NCI-H2081 (cell line): ENCODE measurements at regions not wholly inside any gene's neighbourhood (a gene's known extent, or its start where the extent isn't known, plus 50 kb on each side); places are given as distances from the start of the nearest gene placed in this dataset.
"Not testable (repeated sequence)": the region's sequence is repeated elsewhere in the genome, so short reads cannot be mapped to it uniquely, and the experiment has no call there.

ENCODE experiments used
- DNase-seq, 2 experiments: peaks; one replicate each; lab custom pipeline; 2025; lab: John Stamatoyannopoulos, UW

GRCh38 chr10:15921423-15921945, 61.2 kb upstream of the MINDY3 start:
- not testable (repeated sequence) for DNase-seq

DNA sequence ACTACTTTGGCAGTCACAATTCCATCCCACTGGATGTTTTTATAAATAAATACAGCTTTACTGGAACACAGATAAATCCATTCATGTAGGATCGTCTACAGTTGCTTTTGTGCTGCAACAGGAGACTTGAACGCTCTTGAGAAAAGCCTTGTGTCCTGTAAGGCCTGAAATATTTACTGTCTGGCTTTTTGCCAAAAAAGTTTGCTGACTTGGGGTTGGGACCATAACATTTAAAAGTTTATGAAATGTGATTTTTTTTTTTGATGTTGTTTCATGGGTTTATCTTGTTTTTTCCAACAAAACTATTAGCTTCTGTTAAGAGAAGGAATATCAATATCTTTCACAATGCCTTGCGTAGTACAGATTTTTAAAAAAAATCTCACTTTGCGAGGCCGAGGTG, 71.1 kb upstream of the MINDY3 start:
- no peak for DNase-seq

DNA sequence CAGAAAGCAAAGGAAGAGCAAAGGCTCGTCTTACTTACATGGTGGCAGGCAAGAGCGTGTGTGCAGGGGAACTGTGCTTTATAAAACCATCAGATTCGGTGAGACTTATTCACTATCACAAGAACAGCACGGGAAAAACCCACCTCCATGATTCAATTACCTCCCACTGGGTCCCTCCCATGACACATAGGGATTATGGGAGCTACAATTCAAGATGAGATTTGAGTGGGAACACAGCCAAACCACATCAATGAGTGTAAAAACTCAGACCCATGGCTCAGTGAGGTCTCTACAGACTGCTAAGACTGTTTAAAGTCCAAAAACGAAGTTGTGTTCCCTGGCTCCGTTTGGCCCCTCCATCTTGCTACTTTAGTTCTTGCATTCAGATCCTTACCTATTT, 79.2 kb upstream of the MINDY3 start:
- DNase-seq: not testable (repeated sequence)

DNA sequence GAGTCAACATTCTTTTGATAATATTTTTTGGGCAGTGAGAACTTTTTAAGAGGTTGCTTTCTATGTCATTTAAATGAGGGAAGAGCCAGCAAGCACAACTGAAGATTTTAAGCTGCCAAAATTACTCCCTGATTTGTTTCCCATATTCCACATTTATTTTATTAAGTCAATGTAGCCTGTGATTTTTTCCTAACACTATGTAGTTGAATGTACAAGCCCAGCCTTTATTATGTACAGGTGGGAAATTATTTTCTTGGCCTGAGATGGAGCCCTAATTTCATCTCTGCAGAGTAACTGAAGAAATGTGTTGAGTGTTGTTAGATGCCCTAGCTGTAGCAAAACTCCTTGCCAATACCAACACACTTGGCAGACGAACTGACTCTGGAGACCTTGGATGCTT, 83.1 kb upstream of the MINDY3 start:
- DNase-seq: no peak

- DNase-seq: no peak
Measured at GRCh38 chr10:15954188-15954587, 93.9 kb upstream of the MINDY3 start.

- no peak for DNase-seq
Measured at GRCh38 chr10:15960277-15960676, 100.0 kb upstream of the MINDY3 start.

DNA sequence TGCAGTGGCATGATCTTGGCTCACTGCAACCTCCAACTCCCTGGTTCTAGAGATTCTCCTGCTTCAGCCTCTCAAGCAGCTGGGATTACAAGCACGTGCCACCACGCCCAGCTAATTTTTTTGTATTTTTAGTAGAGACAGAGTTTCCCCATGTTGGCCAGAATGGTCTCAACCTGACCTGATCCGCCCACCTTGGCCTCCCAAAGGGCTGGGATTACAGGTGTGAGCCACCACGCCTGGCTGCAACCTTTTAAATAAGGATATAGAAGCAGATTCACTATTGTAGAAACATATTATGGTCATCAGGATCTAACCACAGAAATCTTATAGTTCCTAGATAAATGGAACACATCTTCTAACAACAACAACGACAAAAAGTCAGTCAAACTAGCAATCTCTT, 112.4 kb upstream of the MINDY3 start:
- not testable (repeated sequence) for DNase-seq

DNA sequence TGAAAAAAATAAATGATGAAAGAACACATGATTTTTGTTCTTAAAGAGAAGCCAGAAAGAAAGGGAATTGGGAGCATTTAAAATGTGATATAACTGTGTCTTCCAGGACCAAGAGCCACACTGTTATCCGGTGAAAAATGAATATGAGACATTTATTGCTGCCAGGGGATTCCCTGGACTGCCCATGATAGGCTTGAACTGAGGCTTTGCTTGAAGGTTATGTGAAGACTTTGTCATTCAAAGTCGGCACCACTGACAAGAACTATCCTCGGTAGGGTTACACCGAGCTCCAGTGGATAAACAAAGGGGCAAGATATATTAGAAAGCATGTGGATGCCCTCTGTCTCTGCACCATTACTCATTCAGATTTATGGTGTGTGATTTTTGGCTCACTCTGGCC, 125.4 kb upstream of the MINDY3 start:
- DNase-seq: no peak

DNA sequence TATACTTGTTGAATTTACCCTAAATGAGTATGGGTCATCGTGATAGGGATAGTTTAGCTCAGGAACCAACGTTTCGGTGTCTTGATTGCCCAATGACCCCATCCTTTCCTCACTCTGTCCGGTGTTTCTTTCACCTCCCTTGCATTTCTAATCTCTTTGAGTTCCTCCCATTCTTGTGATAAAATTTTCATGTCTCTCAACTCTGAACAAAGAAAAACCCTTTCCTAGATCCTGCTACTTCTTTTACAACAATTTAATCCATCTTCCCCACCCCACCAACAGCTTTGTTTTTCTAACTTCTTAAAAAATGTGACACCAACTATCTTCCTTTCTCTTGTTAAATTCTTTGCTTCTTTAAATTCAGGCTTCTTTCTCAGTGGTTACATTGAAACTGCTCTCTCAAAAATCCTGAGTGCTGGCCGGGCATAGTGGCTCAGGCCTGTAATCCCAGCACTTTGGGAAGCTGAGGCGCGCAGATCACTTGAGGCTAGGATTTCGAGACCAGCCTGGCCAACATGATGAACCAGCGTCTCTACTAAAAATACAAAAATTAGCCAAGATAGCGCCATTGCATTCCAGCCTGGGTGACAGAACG, 130.3 kb upstream of the MINDY3 start:
- DNase-seq: no peak

DNA sequence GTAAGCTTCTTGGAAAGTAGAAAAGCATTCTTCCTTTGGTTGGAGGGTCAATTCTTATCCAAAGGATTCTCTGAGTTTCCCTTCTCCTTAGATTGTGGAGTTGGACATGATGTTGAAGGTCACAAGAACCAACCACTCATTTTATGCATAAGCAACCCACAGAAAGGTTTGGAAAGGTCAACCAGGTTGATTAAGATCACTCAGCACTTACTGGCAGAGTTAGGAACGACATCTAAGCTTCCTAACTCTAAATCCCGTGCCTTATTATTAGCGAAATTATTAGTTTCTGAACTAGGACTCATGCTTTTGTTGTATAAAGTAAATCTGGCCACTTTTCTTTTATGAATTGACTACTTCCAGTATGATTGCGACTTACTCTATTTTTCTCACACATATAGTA, 137.0 kb upstream of the MINDY3 start:
- no peak for DNase-seq

DNA sequence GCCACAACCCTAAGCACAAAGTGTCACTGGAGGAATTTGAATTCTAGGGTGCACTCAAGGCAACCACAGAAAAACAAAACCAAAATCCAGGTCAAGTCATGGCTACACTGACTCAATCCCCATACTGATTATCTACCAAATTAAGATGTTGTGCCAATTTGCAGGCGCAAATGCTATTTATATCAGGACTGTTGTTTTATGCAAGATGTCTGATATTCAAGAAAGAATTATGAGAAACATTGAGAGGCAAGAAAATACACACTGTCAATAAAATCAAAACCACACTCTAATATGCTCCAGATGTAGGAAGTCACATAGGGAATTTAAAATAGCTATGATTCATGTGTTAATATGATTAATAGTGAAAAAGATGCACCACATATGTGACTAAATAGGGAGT, 141.3 kb upstream of the MINDY3 start:
- no peak for DNase-seq

DNA sequence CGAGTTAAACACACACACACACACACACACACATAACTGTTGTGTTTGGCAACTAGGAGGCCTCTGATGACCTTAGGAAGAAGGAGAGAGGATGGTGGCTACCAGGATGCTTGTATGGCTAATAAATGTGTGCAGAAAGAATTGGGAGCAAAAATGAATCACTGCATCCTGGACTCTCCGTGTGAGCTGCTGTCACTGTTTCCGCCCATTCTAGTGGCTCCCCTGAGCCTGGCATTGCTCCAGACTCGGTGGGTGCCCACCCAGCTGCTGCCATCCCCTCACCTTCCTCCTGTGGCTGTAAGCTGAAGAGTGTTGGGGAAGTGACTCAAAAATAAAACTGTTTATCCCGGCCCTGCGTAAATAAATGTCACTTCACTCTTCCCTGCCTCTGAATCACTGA, 149.5 kb upstream of the MINDY3 start:
- DNase-seq: no peak

DNA sequence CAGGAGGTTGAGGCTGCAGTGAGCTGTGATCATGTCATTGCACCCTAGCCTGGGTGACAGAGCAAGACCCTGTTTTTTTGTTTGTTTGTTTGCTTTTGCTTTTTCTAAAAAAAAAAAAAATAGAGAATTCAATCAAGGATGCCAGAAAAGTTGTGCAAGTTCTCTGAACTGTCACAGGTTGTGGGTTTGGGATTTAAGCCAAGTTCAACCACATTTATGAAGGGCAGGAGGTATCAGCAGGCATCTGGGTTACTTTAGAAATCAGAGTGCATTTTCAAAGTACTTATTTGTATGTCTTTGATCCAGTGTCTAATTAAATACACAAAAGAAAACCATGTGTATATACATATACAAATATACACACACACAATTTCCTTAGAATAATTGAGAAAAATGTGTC, 151.2 kb upstream of the MINDY3 start:
- no peak for DNase-seq

DNA sequence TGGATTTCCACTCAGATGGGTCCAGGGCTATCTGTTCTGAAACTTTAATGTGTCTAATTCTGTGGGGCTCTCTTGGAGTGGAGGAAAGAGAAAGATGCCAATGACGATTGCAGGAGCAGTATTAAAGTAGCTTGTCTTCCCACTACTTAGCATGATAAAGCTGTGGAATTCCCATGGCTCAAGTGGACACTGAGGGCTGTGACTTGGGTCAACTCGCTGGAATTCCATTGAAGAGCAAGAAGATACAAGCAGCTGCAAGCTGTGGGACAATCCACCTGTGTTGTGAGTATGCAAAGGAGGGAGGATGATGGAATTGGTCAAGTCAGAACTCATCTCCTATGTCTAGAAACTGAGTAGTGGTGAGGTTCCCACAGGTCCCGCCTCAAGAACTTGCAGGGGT, 154.2 kb upstream of the MINDY3 start:
- no peak for DNase-seq

- no peak for DNase-seq
Measured at GRCh38 chr10:16016688-16017087, 156.4 kb upstream of the MINDY3 start.

DNA sequence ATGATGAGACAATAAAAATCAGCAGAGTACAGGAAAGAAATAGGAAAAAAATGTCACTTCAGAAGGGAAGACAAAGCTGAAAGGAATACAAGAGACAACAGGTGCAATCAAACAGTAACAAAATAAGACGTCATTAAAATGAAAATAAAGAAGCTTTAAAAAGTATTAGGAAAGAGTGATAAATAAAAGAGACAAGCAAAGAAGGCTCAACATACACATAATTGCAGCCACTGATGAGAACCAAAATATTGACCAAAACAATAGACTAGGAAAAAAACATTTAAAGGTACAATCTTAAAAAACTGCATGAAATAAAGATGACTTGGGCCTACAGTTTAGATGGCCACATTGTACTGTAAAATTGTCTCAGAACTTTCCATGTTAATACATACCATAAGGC, 160.5 kb upstream of the MINDY3 start:
- no peak for DNase-seq

DNA sequence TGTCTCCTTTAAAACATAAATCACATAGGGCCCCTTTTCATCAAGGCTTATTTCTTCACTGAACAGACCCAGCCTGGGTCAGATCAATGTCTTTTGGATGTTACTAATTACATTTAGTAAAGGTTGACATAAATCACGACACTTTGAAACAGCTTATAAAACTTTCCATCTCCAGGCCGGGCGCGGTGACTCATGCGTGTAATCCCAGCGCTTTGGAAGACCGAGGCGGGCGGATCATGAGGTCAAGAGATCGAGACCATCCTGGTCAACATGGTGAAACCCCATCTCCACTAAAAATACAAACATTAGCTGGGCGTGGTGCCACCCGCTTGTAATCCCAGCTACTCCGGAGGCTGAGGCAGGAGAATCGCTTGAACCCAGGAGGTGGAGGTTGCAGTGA, 166.5 kb upstream of the MINDY3 start:
- DNase-seq: not testable (repeated sequence)

GRCh38 chr10:16030562-16030961, 170.3 kb upstream of the MINDY3 start:
- peak; percentile 54 to 71 for DNase-seq

DNA sequence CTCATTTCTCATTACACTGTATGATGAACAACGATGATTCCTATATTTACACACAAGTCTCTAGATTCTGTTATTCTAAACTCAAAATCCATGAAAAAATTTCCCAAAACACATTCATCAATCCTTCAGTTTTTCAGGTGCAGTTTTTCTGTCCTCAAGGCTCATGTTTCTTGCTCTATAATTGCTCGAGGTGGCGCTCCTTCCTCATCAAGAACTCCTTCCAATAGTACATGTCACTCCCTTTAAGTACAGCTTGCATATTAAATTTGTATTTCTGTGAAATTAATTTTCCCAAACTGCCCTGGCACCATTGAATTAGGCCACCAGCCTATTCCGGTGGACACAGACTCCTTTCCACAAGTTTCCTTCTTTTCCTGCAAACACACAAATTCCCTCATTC, 188.7 kb upstream of the MINDY3 start:
- DNase-seq: no peak

DNA sequence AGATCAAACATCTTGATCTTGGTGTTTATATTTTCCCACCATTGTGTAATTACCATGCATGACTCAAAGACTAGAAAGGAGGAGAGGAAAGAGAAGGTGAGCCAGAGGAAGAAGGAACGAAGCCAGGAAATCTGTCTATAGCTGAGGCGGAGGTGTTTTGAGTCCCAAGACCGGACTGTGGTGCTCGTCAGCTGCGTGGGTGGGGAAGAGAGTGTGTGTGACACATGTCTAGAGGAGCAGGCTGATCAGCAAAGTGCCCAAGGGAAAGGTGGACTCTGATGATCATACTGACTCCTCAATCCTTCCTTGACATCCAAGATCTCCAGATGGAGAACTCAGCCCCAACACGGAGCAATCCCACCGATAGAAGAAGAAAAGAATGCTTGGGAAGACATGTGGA, 189.5 kb upstream of the MINDY3 start:
- no peak for DNase-seq

- DNase-seq: no peak
Measured at GRCh38 chr10:16063350-16063749, 203.0 kb upstream of the MINDY3 start.

- not testable (repeated sequence) for DNase-seq
Measured at GRCh38 chr10:16083551-16083950, 223.2 kb upstream of the MINDY3 start.

DNA sequence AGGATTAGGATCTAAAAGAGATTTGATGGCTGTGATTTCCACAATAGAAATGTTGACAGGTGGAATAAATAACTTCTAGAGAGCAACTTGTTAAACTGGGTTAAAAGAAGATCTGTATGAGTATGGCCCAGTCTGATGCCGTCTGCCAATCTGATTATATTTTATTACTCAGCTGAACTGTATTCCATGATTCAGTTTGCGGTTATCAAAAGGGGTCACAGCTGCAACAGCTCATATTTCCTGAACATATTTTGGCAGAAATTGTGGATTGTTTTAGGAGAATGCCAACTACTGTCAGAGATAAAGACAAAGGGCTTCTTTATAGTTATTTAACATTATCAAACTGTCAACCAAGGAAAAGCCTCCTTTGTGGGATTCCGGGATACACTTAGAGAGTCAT, 244.8 kb upstream of the MINDY3 start:
- DNase-seq: no peak
